Heart left ventricle (tissue), 16 donors: ENCODE measurements at regions not wholly inside any gene's neighbourhood (a gene's known extent, or its start where the extent isn't known, plus 50 kb on each side); places are given as distances from the start of the nearest gene placed in this dataset.

ENCODE experiments used
- ATAC-seq, 4 donors: fragments of 200-7000 bp; cut with Tn5 transposase; one replicate each; pipeline ENCODE4 v1.9.1; 2020 to 2022; ENCODE audit warnings: moderate library complexity in 4 of 4, mild to moderate bottlenecking in 3 of 4, moderate number of reproducible peaks in 1 of 4
- DNase-seq, 5 donors: peaks; one replicate each; pipeline ENCODE4 v3.0.0-alpha.2; 2020
- H3K27ac ChIP-seq, 12 donors: fragments of 200-600 bp; sonication (generic) in 4 of 12; one replicate each; pipeline versions ENCODE4 v1.5.0 to v1.8.0; 2016 to 2022; ENCODE audit warnings: mild to moderate bottlenecking in 2 of 12
- H3K27me3 ChIP-seq, 9 donors: fragments of 200-600 bp; sonication (generic) in 2 of 9; one replicate each; pipeline versions ENCODE4 v1.5.1 to v1.8.0; 2016 to 2022; ENCODE audit warnings: mild to moderate bottlenecking in 3 of 9
- H3K36me3 ChIP-seq, 9 donors: fragments of 200-600 bp; sonication (generic) in 2 of 9; one replicate each; pipeline versions ENCODE4 v1.5.0 to v1.8.0; 2018 to 2022; ENCODE audit warnings: mild to moderate bottlenecking in 2 of 9
- H3K4me1 ChIP-seq, 12 donors: fragments of 200-600 bp; sonication (generic) in 4 of 12; one replicate each; pipeline versions ENCODE4 v1.5.0 to v1.8.0; 2016 to 2022; ENCODE audit warnings: mild to moderate bottlenecking in 3 of 12
- H3K4me3 ChIP-seq, 12 donors: fragments of 200-600 bp; sonication (generic) in 4 of 12; one replicate each; pipeline versions ENCODE4 v1.5.0 to v1.8.0; 2017 to 2022; ENCODE audit warnings: mild to moderate bottlenecking in 9 of 12, moderate library complexity in 4 of 12
- H3K9me3 ChIP-seq, 12 donors: fragments of 200-600 bp; sonication (generic) in 4 of 12; one replicate each; pipeline versions ENCODE4 v1.5.0 to v1.8.0; 2016 to 2022; ENCODE audit warnings: mild to moderate bottlenecking in 1 of 12
- CTCF ChIP-seq, 12 donors: fragments of 200-600 bp; sonication (generic) in 4 of 12; IDR thresholded peaks; one replicate each; pipeline versions ENCODE4 v1.5.0 to v1.8.0; 2018 to 2022; ENCODE audit warnings: antibody characterized with exemption in 12 of 12, mild to moderate bottlenecking in 5 of 12
- POLR2A ChIP-seq, 2 donors: fragments of 450-650 bp; IDR thresholded peaks; one replicate each; pipeline ENCODE4 v1.6.1; 2017; ENCODE audit warnings: antibody characterized with exemption in 2 of 2, mild to moderate bottlenecking in 2 of 2, moderate library complexity in 2 of 2
- WGBS, 4 donors: extraction: QIAGEN DNeasy Blood & Tissue Kit in 2 of 4; methylation state at CpG; one replicate each; pipeline versions ENCODE4 v1.1.5 to v1.1.7; 2013 to 2018; 5-methylcytosine and 5-hydroxymethylcytosine counted together
- intact Hi-C, 10 donors: fragments of 100-400 bp; cut with DNase I; formaldehyde crosslinking; loops; one replicate each; pipeline versions ENCODE4 v1.11.1 to v1.14.2; 2022
- donor health status: ischemic (EF 13 %, LVEDD 7.1; RV severe dilation, severe dysfunction).
- donor health status: healthy with polysubstance abuse.
- donor health status: DM: no; HTN: yes; CAD: no.
- donor health status: DM: no; HTN: no; CAD: no.
- donor health status: ischemic (EF 25% LVEDD 6.9; RV normal size, moderate dysfunction).
- donor health status: ischemic (EF 25% LVEDD 5.7; RV mildly dilated, moderate dysfunction).
- donor health status: healthy.
- donor health status: DM: yes; HTN: yes; CAD: no.
- donor health status: ischemic (EF 35%, LVEDD 5.7; RV mildly dilated, moderate dysfunction).
- donor health status: nonischemic (EF 11% LVEDD 7.7; RV severe dilation, severe dysfunction).
- donor health status: DM: yes; HTN: yes; CAD: no.
- donor health status: PGD.
- donor health status: ischemic (EF 29% LVEDD 5.4; RV normal size, mild dysfunction).
- donor health status: nonischemic (EF 23%, LVEDD 6.1; RV moderate dilation, normal function).

- ATAC-seq (peak in 1 of 4 donors; percentile 29), DNase-seq (no peak)
- Histone ChIP-seq H3K4me3 (no peak overlapping the region), H3K9me3 (no peaks in the 10 kb centered on the region), H3K27me3 (peaks cover 0 to 4% (median 0%) of the 10 kb centered on the region in 9 donors), H3K36me3 (no peaks in the 10 kb centered on the region), H3K27ac (no peak overlapping the region), H3K4me1 (no peaks in the 10 kb centered on the region)
- intact Hi-C loops: no loop called here
- 84 to 93% (median 89%) methylated on average over 13 to 15 of the region's 15 CpGs for WGBS, 4 donors
- TF ChIP-seq POLR2A (IDR thresholded peaks at IDR 0.05): no peak
- no peak for TF ChIP-seq CTCF (IDR thresholded peaks at IDR 0.05)
Measured at GRCh38 chr12:116497051-116497591, 62.1 kb upstream of the MAP1LC3B2 start.

- no peak for TF ChIP-seq CTCF (IDR thresholded peaks at IDR 0.05)
- no peak for TF ChIP-seq POLR2A (IDR thresholded peaks at IDR 0.05)
Measured at GRCh38 chr12:116498471-116498870, 60.7 kb upstream of the MAP1LC3B2 start.

GRCh38 chr12:116502141-116502725, 56.9 kb upstream of the MAP1LC3B2 start:
- DNase-seq: no peak
- Histone ChIP-seq H3K4me3 (no peak overlapping the region), H3K9me3 (no peaks in the 10 kb centered on the region), H3K27ac (no peak overlapping the region), H3K27me3 (peaks cover 0 to 16% (median 0%) of the 10 kb centered on the region in 9 donors), H3K4me1 (no peaks in the 10 kb centered on the region), H3K36me3 (no peaks in the 10 kb centered on the region)
- no peak for ATAC-seq
- intact Hi-C loops: no loop called here
- TF ChIP-seq CTCF (IDR thresholded peaks at IDR 0.05) (no peak), POLR2A (IDR thresholded peaks at IDR 0.05) (no peak)
- WGBS, 4 donors: 69 to 76% (median 71%) methylated on average over 14 of the region's 14 CpGs

More at GRCh38 chr12:116498471-116498870, 60.7 kb upstream of the MAP1LC3B2 start:
- H3K27me3 ChIP-seq: peaks cover 0 to 4% (median 0%) of the 10 kb centered on the region in 9 donors
- intact Hi-C loops: no loop called here
- ATAC-seq (no peak), DNase-seq (no peak)
- no peak overlapping the region for H3K4me3 ChIP-seq
- no peaks in the 10 kb centered on the region for H3K9me3 ChIP-seq
- no peaks in the 10 kb centered on the region for H3K36me3 ChIP-seq
- WGBS, 4 donors: 43 to 67% (median 61%) methylated on average over 1 of the region's 1 CpG
- H3K4me1 ChIP-seq: no peaks in the 10 kb centered on the region
- H3K27ac ChIP-seq: no peak overlapping the region

GRCh38 chr12:116502989-116503496, 56.1 kb upstream of the MAP1LC3B2 start:
- no peak for TF ChIP-seq POLR2A (IDR thresholded peaks at IDR 0.05)
- no peaks in the 10 kb centered on the region for H3K36me3 ChIP-seq
- ATAC-seq: peak in 3 of 4 donors; percentile 44 to 81 (median 68)
- intact Hi-C loops: no loop called here
- H3K27ac ChIP-seq: no peak overlapping the region
- 54 to 65% (median 60%) methylated on average over 9 of the region's 9 CpGs for WGBS, 4 donors
- H3K4me3 ChIP-seq: no peak overlapping the region
- H3K4me1 ChIP-seq: peaks cover 0 to 6% (median 3%) of the 10 kb centered on the region in 12 donors
- no peaks in the 10 kb centered on the region for H3K9me3 ChIP-seq
- no peak for DNase-seq
- H3K27me3 ChIP-seq: peaks cover 0 to 16% (median 0%) of the 10 kb centered on the region in 9 donors
